ENCODE measurements at regions not wholly inside any gene's neighbourhood (a gene's known extent, or its start where the extent isn't known, plus 50 kb on each side); places are given as distances from the start of the nearest gene placed in this dataset.
A peak's percentile ranks its signal among the peaks of the same experiment; 100 is the strongest.
"Not testable (repeated sequence)": the region's sequence is repeated elsewhere in the genome, so short reads cannot be mapped to it uniquely, and the experiment has no call there.

- no peak for DNase-seq
These were observed 1020.4 kb upstream of the FBXO33 start for GRCh38 chr14:40452674-40453073.

DNA sequence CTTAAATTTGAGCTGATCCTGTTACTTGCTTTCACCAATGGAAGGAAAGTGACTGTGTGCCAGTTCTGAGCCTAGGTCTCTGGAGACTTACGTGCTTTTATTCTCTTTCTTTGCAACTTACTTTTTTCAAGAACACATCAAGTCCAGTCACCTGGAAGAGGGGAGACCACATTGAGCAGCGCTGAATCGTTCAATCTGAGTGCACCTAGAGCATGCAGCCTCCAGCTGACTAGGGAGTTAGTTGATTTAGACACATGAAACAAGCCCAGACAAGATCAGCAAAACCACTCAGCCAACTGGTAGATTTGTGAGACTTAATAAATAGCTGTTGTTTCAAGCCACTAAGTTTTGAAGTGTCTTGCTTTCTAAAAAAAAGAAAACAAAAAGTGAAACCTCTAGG is 1014.8 kb upstream of the FBXO33 start:
- peak; percentile 42 for DNase-seq

- no peak for DNase-seq
These were observed 1012.8 kb upstream of the FBXO33 start for GRCh38 chr14:40445020-40445419.

GRCh38 chr14:40436551-40436950 is 1004.3 kb upstream of the FBXO33 start:
- DNase-seq: no peak

DNA sequence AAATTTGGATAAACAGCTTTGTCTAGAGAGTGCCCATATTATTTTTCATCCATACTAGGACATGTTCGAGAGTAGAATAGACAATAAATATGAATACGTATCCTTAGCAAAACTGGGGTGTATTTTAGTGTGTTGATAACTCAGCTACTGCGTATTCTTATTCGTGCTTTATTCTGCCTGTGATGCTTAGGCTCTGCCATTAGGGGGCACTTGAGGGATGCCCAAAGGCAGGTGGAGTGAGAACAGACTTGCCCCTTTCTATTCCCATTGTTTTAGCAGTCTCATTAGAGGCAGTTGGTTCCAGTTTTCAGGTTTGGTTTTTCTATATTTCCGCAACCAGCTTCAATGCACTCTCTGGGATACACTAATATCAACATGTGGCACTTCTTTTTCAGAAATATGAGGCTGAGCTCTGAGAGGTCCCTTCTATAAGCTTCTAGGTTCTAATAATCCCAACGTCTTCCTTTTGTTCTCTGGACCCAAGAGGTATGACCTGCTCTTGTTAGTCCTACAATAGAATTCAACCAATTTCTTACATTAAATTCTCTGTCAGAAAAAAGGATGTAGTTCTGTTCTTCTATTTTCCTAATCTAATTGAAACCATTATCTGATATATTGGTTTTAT is 985.7 kb upstream of the FBXO33 start:
- no peak for DNase-seq

GRCh38 chr14:40416565-40416964 is 984.3 kb upstream of the FBXO33 start:
- DNase-seq: no peak

GRCh38 chr14:40414386-40414785 is 982.2 kb upstream of the FBXO33 start:
- peak; percentile 79 for DNase-seq

DNA sequence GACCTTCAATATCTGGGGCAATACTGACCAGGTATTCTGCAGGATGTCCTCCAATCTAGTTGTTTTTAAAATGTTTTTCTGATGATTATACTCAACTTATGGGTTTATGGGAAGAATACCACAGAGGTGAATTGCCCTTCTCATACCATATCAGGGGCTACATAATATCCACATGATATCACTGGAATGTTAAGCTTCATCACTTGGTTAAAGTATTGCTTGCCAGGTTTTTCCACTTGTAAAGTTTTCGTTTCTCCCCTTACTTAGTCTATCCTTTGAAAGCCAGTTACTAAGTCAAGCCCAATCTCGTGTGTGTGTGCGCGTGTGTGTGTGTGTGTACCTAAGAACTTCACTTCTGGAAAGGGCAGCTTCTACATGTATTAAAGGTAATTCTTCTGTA is 980.9 kb upstream of the FBXO33 start:
- DNase-seq: no peak

DNA sequence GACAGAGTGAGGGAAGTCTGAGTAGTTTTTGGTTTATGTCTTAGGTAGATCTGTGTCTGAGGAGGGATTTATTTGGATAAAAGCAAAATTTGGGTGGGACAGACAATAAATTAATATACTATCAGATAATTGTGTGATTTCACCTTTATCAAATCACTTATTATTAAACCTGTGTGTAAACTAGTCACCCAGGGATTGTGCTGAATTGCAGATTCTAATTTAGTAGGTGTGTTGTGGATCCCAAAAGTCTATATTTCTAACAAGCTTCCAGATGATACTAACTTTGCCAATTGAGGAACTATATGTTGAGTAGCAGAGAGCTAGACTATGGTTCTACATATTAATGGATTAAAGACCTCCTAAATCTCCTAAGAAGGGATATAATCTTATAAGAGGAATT is 978.5 kb upstream of the FBXO33 start:
- DNase-seq: no peak

DNA sequence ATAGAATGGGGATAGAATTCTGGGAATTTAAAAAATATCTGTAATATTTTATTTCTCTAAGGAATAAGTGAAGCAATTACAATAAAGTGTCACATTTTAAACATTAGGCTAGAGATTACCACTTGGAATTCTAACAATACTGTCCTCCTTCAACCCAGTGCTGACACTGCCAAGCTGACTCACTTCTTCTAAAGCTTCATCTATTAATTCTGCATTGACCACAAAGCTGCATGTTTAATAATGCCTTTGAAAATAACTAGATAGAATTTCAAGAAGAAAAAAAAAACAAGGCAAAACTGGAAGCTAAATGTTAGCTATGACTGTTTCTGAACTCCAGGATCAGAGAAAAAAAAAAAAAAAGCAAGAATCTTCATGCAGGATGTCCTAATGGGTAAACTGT is 970.7 kb upstream of the FBXO33 start:
- no peak for DNase-seq

DNA sequence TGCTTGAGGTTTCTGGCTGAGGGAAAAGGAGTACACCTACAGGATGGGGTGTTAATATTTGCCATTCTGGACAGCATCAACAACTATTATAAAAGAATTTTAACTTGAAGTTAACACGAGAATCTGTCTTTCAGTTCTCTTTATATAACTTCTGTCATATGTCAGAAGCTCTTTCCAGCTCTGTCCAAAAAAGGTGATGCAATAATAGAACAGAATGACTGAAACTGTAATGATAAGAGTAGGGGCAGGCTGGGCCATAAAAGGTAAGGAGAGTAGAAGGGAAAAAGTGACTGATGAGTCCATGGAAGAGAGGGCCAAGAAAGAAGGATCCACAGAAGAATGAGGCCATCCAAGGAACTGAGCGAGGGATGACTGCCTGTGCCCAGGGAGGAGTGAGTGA is 966.7 kb upstream of the FBXO33 start:
- no peak for DNase-seq

- DNase-seq: no peak
These were observed 962.6 kb upstream of the FBXO33 start for GRCh38 chr14:40394634-40395340.

- no peak for DNase-seq
These were observed 960.9 kb upstream of the FBXO33 start for GRCh38 chr14:40393143-40393542.

GRCh38 chr14:40386433-40386832 is 954.2 kb upstream of the FBXO33 start:
- no peak for DNase-seq

DNA sequence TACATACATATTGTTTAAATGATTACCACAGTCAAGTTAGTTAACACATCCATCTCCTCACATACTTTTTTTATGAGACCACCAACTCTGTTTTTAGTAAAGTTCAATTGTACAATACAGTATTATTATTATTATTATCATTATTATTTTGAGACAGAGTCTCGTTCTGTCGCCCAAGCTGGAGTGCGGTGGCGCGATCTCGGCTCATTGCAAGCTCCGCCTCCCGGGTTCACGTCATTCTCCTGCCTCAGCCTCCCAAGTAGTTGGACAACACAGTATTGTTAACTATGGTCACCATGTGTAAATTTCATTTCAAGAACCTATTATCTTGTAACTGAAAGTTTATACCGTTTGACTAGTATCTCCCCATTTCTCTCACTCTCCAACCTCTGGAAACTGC is 942.0 kb upstream of the FBXO33 start:
- no peak for DNase-seq

DNA sequence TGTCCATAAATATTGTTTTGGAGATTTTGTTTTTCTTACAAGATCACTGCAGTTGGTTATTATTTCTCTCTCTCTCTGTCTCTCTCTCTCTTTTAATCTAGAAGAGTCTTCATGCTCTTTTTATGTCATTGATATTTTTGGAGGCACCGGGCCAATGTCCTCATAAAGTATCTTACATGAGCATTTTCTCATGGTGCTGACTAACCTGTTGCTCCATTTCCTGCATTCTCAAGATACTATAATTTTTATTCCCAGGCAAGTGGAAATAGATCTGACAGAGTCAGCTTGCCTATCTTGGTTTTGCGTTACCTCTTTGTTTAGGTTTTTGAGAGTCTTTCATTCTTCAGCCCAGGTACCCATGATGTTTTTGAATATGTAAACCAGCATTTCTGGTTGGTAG is 938.8 kb upstream of the FBXO33 start:
- DNase-seq: no peak

GRCh38 chr14:40368314-40368713 is 936.1 kb upstream of the FBXO33 start:
- peak; percentile 54 for DNase-seq

DNA sequence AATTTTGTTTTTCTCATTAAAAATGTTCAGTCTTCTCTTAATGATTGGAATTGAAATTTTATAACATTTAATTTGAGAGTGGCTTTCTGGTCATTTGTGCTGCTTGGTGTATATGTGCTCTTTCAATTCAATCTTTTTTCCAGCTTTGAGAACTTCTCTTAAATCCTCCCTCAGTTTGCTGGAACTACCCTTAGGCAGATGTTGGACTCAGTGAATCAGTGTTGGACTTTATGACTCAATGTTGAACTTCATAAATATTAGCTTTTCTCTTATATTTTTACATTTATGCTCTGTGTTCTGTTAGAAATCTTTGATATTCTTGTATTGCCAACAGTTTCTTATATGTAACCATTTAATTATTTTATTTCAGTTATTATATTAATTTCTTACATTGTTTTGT is 935.5 kb upstream of the FBXO33 start:
- DNase-seq: no peak

DNA sequence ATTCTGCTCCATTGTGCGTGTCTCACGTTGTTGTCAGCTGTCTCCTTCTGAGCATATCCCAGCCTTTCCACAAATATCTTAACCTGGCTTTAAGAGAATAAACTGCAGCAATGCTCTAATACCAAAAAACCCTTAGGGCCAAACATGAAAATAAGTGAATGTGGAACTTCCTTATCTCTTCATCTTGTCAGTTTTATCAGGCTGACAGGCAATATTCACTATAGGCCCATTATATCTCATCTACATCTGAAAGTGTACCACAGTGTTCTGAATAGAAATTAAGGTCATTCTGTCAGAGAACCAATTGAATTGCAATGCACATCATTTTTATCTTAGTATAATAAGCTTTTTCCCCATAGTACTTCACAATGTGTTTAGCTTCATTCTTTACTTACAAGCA is 933.1 kb upstream of the FBXO33 start:
- no peak for DNase-seq

DNA sequence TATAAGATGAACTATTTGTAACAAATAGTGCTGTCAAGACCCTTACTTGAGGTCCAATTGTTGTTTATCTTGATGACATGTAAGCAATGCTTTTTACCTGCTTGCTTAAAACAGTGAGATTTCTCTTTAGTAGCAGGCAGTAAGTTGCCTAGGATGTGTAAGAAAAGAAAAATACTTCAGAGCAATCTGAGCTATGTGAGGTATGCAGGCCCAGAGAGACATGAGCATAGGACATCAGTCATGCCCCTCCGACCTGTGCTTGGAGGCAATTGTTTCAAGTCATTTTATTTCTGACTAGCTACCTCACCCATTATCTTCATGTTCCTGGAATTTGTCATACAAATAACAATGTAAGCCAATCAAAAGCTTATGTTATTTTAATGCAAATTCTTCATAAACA is 930.6 kb upstream of the FBXO33 start:
- no peak for DNase-seq

DNA sequence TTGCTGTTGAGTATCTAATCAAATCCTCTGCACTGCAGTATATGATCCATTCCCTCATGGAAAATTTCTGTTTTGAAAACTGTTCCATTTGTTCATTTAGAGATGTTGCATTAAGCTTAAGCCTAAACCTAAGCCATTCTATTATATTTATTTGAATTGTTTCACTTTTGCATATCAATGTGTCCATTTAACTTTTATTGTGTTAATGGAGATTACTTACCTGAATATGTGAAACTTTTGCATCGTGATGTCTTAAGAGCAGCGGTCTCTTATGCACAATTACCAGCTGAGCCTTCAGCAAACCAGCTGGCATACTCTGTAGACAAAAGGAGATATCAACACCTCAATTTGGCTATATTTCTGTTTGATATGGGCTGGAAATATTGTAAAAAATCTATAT is 922.5 kb upstream of the FBXO33 start:
- DNase-seq: no peak

DNA sequence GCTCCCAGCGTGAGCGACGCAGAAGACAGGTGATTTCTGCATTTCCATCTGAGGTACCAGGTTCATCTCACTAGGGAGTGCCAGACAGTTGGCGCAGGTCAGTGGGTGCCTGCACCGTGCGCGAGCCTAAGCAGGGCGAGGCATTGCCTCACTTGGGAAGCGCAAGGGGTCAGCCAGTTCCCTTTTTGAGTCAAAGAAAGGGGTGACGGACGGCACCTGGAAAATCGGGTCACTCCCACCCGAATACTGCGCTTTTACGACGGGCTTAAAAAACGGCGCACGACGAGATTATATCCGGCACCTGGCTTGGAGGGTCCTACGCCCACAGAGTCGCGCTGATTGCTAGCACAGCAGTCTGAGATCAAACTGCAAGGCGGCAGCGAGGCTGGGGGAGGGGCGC is 915.9 kb upstream of the FBXO33 start:
- DNase-seq: not testable (repeated sequence)

GRCh38 chr14:40347675-40348074 is 915.4 kb upstream of the FBXO33 start:
- no peak for DNase-seq

- DNase-seq: no peak
These were observed 914.0 kb upstream of the FBXO33 start for GRCh38 chr14:40346275-40346674.

GRCh38 chr14:40345334-40345733 is 913.1 kb upstream of the FBXO33 start:
- DNase-seq: no peak

Data from DMS153 (cell line).